ENCODE measurements at regions not wholly inside any gene's neighbourhood (a gene's known extent, or its start where the extent isn't known, plus 50 kb on each side); places are given as distances from the start of the nearest gene placed in this dataset.

GRCh38 chr9:104319685-104320084 lies 184.4 kb upstream of the OR13F1 start:
- TF ChIP-seq CTCF (IDR thresholded peaks at IDR 0.05) (no peak), EZH2 (IDR thresholded peaks at IDR 0.05; ENCODE audit: borderline replicate concordance, insufficient read depth, low read depth, low read length, poor library complexity, severe bottlenecking) (no peak)
